MM.1S (cell line): ENCODE measurements at regions not wholly inside any gene's neighbourhood (a gene's known extent, or its start where the extent isn't known, plus 50 kb on each side); places are given as distances from the start of the nearest gene placed in this dataset.

Experiments used
- EZH2 ChIP-seq: fragments of 300-600 bp; sonication (generic); optimal IDR thresholded peaks from 2 replicates; pipeline ENCODE3; 2017; ENCODE audit warnings: low read depth, mild to moderate bottlenecking, antibody characterized with exemption, low read length, mixed read lengths
- EZH2phosphoT487 ChIP-seq: fragments of 300-600 bp; sonication (generic); IDR thresholded peaks from 2 replicates; pipeline ENCODE4 v1.6.1; 2018; ENCODE audit warnings: antibody characterized with exemption, low read length
- TF ChIP-seq, protein P1 (sequence below): fragments of 300-600 bp; sonication (generic); IDR thresholded peaks from 2 replicates; pipeline ENCODE4 v1.5.1; 2016; ENCODE audit warnings: antibody characterized with exemption, low read length, mixed read lengths

DNA sequence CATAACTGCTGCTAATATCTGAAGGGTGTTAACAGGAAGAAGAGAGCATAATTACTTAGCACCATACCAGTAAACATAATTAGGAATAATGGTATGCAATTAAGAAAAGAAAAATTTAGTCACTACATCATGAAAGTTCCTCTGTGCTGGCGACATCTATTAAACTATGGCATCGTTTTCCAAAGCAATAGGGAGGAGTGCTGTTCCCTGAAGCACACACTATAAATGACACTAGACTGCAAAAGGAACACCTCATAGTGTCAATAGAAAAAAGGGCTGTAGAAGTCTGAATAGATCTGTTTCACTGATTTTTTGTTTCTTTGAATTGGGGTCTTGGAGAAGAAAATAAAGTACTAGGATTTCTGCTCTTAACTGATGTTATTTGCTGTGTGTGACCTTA lies 773.6 kb upstream of the B3GALT2 start:
- TF ChIP-seq, protein P1, sequence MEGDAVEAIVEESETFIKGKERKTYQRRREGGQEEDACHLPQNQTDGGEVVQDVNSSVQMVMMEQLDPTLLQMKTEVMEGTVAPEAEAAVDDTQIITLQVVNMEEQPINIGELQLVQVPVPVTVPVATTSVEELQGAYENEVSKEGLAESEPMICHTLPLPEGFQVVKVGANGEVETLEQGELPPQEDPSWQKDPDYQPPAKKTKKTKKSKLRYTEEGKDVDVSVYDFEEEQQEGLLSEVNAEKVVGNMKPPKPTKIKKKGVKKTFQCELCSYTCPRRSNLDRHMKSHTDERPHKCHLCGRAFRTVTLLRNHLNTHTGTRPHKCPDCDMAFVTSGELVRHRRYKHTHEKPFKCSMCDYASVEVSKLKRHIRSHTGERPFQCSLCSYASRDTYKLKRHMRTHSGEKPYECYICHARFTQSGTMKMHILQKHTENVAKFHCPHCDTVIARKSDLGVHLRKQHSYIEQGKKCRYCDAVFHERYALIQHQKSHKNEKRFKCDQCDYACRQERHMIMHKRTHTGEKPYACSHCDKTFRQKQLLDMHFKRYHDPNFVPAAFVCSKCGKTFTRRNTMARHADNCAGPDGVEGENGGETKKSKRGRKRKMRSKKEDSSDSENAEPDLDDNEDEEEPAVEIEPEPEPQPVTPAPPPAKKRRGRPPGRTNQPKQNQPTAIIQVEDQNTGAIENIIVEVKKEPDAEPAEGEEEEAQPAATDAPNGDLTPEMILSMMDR: no peak
- TF ChIP-seq EZH2phosphoT487: no peak
- no peak for TF ChIP-seq EZH2
